Adrenal gland (tissue), 5 donors: ENCODE measurements at regions not wholly inside any gene's neighbourhood (a gene's known extent, or its start where the extent isn't known, plus 50 kb on each side); places are given as distances from the start of the nearest gene placed in this dataset.

Experiments
- POLR2A ChIP-seq, 2 donors: fragments of 450-650 bp; IDR thresholded peaks; one replicate each; pipeline ENCODE4 v1.6.1; 2017; ENCODE audit warnings: antibody characterized with exemption in 2 of 2, mild to moderate bottlenecking in 2 of 2, moderate library complexity in 1 of 2
- TF ChIP-seq, protein P1 (sequence below), 6 experiments: fragments of 450-650 bp in 4 of 6; fragments of 200-600 bp in 2 of 6; sonication (generic) in 1 of 6; IDR thresholded peaks; 1 replicate in 5 of 6; 2 replicates in 1 of 6; pipeline versions ENCODE4 v1.5.1 to v1.8.0; 2016 to 2021; ENCODE audit warnings: antibody characterized with exemption in 6 of 6, mild to moderate bottlenecking in 2 of 6, moderate library complexity in 1 of 6
- donor health status: DM: no; HTN: no; CAD: no.

DNA sequence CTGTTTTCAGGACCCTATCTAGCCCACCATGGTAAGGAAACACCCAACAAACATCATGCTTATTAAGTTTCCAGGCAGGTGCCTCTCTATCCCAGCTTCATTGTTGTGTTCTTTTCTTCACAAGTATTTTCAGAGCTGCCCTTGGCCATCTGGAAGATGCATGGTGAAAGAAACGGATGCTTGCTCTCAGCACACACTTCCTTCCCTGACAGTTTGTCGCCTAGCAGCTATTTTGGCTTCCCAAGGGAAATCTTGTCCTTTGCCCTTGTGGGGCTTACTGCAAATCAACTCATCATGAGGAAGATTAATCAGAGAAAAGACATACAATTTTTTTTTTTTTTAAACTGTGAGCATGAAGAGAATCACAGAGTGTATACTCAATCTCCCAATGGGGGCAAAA lies 128.8 kb downstream of the ASMT start:
- TF ChIP-seq, protein P1, sequence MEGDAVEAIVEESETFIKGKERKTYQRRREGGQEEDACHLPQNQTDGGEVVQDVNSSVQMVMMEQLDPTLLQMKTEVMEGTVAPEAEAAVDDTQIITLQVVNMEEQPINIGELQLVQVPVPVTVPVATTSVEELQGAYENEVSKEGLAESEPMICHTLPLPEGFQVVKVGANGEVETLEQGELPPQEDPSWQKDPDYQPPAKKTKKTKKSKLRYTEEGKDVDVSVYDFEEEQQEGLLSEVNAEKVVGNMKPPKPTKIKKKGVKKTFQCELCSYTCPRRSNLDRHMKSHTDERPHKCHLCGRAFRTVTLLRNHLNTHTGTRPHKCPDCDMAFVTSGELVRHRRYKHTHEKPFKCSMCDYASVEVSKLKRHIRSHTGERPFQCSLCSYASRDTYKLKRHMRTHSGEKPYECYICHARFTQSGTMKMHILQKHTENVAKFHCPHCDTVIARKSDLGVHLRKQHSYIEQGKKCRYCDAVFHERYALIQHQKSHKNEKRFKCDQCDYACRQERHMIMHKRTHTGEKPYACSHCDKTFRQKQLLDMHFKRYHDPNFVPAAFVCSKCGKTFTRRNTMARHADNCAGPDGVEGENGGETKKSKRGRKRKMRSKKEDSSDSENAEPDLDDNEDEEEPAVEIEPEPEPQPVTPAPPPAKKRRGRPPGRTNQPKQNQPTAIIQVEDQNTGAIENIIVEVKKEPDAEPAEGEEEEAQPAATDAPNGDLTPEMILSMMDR (IDR thresholded peaks at IDR 0.05), result no peak
- no peak for TF ChIP-seq POLR2A (IDR thresholded peaks at IDR 0.05)
